ENCODE measurements at regions not wholly inside any gene's neighbourhood (a gene's known extent, or its start where the extent isn't known, plus 50 kb on each side); places are given as distances from the start of the nearest gene placed in this dataset.
"Not testable (repeated sequence)": the region's sequence is repeated elsewhere in the genome, so short reads cannot be mapped to it uniquely, and the experiment has no call there.

DNA sequence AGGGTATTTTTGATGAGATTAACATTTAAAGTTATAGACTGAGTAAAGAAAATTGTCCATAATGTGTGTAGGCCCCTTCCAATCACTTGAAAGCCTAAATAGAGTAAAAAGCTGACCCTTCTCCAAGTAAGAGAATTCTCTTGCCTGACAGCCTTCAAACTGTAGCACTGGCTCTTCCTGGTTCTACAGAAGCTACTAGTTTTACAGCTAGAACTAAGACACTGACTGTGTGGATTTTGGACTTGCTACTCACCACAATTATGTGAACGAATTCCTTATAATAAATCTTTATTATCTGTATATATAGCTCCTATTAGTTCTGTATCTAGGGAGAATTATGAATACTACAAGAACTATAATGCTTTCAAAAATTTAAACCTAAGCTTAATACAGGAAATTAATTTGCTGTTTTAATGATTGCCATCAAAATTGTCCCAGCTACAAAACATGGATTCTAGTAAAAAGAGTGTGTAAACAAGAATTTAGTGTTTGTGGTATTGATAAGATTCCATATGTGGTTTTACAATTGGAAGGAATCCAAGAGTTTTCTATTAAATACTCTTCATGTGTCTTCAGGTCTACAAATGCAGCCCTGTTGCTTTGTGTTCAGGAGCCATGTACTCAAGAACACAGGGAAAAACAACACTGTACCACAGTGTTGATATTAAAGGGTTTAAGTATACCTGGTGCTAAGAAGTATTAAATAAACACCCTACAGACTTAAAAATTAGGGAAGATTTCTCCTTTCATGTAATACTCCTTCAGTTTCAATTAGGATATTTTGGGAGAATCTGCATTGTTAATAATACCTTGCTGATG lies 366.5 kb downstream of the CXXC4 start:
- no peak for DNase-seq

DNA sequence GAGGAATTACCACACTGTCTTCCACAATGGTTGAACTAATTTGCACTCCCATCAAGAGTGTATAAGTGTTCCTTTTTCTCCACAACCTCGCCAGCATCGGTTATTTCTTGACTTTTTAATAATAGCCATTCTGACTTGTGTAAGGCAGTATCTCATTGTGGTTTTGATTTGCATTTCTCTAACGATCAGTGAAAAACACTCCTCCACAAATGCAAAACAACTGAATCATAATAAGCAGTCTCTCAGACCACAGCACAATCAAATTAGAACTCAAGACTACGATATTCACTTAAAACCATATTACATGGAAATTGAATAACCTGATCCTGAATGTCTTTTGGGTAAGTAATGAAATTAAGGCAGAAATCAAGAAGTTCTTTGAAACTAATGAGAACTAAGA lies 371.7 kb downstream of the CXXC4 start:
- DNase-seq, result no peak

DNA sequence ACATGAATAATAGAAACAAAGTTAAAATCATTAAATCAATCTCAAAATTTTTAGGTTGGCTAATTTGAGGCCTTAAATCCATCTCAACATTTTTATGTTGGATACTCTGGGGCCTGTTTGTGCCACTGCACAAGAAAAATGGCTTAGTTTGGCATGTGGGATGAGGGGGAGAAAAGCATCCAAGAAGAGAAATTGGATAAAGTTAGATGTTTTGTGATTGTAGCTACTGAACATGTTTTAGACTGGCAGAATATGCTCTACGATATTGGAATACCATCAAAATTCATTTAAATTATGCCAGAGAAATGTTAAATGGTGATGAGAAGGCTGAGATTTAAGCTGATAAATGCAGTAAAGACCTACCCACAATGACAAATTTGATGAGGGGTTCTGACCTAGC lies 376.9 kb downstream of the CXXC4 start:
- no peak for DNase-seq

DNA sequence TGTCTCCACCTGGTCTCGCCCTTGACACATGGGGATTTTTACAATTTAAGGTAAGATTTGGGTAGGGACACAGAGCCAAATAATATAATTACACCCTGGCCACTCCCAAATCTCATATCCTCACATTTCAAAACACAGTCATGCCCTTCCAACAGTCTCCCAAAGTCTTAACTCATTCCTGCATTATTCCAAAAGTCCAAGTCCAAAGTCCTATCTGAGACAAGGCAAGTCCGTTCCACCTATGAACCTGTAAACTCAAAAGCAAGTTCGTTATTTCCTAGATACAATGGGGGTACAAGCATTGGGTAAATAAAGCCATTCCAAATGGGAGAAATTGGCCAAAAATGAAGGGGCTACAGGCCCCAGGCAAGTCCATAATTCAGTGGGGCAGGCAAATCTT lies 380.8 kb downstream of the CXXC4 start:
- DNase-seq, result no peak

DNA sequence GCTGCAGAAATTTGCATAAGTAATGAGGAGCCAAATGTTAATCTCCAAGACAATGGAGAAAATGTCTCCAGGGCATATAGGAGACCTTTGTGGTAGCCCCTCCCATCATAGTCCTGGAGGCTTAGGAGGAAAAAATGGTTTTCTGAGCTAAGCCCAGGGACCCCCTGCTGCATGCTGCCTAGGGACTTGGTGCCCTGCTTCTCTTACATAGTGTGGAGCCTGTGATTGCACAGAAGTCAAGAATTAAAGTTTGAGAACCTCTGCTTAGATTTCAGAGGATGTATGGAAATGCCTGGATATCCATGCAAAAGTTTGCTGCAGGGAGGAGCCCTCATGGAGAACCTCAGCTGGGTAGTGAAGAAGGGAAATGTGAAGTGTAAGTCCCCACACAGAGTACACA lies 379.4 kb upstream of the TACR3 start:
- DNase-seq, result no peak

DNA sequence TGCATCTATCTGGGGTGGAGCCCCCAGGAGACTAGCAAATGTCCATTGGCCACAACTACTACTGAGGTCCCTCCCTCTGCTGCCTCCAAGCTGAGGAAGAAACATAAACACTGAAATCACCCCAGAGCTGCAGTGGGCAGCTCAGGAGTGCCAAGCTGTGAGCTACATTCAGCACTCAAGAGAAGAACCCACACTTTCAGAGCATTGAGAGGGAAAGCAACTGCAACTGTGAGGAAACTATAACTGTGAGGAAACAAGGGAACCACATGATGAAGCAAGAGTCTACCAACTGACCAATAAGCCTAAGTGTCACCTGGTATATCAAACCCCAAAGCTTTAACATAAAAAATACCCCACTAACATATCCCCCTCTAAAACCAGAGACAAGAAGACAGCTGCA lies 373.5 kb upstream of the TACR3 start:
- no peak for DNase-seq

DNA sequence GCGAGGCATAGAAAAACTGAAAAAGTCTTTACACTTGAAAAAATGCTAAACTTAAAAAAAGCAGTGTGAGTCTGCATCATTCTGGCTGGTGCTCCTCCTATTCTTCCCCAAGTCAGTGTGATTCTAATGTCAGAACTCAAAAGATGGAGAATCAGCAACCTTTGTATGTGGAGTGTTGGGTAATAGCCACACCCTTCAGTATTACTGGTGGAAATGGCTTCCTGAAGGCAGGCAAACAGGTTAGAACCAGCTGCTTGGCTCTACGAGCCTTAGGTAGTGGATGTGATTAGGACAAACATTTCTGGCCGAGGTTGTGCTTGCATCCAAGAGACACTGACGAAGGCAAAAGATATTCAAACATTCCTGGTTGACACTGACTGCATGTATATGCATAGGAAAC lies 353.4 kb upstream of the TACR3 start:
- no peak for DNase-seq

DNA sequence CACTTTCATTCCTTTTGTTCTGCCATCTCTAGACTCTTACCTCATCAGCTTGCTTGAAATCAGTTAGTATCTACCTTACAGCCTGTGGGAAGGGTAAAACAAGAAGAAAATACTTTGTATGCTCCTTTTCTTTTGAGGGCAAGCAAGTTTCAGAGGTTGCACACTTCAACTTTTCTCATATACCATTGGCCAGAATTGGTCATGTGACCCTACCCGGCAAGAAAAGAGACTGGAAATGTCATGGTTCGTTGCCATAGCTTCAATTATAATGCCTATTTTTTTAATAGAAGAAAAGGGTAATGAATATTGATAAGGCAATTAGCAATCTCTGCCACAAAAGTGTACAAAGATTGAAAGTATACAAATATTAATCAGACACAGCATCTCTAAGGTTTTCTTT lies 346.7 kb upstream of the TACR3 start:
- no peak for DNase-seq

DNA sequence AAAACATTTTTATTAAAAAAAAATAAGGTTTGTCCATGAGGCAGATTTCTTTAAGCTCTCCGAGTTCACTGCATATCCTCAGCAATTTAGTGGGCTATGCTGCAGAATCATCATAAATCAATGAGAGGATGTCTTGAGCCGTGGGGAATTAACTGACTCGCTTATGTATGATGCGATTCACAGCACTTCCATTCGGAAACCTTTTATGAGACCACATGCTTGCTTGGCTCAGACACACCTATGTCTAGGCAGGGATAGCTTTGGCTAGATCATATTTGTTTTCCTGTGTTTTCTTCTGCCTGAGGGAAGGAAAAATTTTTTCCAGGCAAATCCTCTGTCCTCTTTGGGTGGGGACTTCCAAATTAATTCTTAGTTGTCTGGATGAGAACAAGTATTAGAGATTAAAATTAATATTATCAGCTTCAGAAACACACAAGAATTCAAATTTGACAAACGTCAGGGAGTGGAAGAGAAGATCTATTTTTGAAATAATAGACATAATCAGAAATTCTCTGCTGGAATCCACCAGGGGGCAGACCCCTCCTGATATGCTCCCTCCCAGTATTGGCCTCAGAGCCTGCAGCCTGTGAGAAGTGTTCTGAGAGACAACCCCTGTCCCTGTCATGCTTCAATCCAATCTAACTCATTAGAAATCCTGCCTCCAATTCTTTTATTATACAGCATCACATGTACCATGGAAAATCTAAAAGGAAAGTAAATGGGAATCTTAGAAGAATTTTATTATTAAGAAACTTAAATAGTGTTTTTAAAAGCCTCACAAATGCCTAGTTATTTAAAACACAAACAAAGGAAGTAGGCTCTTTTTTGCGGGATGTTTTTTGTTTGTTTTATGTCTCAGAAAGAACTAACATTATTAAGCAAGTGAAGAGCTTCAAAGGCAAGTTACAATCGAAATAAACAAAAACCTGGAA lies 345.1 kb upstream of the TACR3 start:
- DNase-seq, result peak; percentile 2

DNA sequence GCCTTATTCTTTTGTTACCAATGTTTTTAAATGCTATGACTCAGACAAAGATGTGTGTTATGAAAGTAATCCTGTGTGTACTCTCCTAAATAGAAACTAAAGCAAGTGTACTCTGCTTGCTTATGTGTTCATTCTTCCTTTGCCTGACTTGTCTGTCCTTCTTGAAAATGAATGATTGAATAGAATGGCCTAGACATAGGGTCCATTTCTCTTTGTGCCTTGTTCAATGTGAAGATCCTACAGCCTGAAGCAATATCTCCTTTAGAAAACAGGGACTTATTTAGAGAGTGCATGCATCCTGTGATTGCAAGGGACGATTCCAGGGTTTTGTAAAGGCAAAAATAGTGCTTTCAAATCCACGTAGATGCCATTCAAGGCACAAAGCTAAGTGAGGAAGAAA lies 343.6 kb upstream of the TACR3 start:
- no peak for DNase-seq

DNA sequence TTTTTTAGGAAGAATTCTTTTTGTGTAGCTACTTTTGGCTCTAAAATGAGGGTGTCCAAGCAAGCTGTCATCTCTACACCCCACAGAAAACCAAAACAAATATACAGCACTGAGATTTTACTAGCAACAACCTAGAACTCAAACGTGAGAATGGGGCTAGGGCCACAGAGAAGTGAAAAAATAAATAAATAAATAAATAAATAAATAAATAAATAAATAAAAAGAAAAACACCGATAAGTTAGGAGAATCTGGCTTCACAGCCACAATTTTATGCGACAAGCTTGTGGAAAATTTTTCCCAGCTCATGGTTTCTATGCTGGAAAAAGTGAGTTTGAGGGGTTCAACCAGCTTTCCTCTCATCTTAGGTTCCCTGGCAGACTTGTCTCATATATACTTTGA lies 324.6 kb upstream of the TACR3 start:
- DNase-seq, result no peak

DNA sequence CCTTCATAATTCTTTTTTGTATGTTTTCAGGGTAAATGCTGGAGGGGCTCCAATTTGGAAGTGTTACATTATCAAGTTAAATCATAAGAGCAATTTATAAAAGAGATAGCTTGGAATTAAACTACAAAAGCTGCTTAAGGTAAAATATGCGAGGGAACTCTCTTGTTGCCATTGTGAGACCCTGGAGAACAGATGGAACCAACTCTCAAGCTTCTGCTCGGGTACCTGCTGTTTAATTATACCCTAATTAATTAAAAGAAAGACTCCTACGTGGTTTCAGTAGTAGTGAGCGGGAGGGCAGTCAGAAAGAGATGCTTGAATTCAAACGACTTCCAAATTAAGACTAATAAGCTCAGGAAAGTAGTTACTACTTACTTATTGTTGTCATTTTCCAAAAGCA lies 313.1 kb upstream of the TACR3 start:
- no peak for DNase-seq

DNA sequence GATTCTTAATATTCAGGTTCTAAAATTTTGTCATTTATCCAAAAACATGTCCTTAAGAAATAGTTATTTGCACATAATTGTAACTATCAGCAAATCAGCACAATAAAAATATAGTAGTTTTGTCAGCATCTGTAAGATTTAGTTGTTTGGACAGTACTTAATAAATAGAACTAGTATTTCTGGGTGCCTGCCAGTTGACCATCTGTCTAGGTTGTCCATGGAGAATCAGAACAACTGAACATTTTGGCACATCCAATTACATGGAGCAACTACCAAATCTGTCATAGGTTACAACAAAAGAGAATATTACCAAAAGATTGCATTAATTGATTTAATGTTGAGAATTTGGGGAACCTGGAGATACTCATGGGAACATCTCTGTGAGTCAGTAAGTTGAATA lies 305.5 kb upstream of the TACR3 start:
- no peak for DNase-seq

DNA sequence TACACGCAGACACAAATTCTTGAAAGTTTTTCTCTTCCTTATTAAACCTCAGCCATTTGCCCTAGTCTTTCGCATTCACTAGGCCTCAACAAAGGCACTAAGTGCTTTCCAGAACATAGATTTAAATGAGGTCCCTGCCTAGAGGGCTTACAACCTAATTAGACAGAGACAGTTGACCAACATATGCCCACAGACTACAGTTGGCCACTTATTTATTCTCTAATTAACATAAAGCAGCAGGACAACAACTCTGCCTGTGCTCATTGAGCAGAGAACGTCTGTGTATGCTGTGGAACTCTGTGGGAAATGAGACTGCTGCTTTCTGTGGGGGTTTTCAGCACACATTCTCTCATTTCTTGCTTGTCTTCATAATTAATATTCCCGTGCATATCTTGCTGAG lies 303.0 kb upstream of the TACR3 start:
- no peak for DNase-seq

DNA sequence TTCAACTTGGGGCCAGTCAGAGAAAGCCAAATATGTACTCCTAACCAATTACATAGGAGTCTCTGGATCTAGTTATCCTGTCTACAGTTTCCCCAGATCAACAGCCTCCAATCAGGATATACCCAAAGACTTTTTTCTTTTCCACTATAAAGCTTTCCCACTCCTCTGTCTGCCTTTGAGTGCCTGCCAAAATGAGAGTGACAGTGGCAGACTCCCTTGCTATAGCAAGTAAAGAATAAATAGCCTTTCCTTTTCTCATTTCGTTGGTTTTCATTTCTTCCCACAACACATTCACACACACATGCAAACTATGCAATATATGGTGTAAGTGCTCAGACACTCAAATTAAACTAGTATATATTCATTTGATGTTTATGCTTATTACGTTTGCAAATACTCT lies 302.4 kb upstream of the TACR3 start:
- no peak for DNase-seq

DNA sequence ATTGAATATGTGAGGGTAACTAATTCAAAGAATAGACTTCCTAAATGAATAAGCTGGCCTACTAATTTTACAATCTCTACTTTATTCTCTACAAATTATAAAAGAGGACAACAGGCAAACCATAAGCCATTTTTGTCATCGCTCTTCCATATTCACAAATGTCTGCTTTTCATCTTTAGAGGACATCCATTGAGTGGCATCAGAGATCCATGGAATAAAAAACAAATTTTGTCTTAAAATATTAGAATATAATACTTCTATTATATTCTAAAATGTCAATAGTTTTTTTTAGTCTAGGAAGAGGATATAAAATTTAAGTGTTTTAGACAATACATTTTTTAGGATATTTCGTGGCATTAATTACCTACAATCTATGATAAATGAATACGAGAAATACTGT lies 300.9 kb upstream of the TACR3 start:
- no peak for DNase-seq

DNA sequence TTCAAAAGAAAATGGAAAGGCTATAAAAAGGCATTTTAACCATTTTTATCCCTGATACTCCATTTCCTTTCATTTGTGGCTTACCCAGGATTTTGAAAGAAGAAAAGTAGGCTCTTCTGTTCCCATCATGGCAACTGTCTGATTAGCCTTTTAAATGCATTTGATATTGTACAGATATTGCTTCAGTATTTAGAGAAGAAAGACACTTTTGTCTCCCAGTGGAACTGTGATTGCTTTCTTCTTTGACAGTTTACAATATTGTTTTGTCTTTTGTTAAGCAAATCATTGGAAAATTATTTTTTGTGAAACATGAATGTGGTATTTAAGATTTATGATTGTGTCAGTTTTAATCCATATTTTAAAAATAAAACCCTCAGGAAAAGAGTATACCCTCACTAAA lies 297.4 kb upstream of the TACR3 start:
- no peak for DNase-seq

DNA sequence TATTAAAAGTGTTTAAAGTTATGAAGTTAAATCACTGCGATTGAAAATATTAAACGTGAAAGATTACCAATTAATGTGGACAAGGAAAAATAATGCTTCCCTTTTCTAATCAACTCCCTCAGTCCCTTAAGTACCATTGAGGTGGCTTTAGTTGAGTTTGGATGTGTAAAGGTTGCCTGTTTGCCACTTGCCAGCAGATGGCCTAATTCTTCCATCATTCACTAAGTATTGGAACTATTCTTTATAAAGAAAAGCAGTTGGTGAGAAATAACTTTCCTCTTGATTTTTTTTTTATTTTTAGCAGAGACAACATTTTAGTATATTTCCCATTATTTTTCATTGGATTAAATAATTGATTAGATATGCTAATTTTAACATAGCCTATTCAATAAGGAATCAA lies 295.9 kb upstream of the TACR3 start:
- DNase-seq, result no peak

DNA sequence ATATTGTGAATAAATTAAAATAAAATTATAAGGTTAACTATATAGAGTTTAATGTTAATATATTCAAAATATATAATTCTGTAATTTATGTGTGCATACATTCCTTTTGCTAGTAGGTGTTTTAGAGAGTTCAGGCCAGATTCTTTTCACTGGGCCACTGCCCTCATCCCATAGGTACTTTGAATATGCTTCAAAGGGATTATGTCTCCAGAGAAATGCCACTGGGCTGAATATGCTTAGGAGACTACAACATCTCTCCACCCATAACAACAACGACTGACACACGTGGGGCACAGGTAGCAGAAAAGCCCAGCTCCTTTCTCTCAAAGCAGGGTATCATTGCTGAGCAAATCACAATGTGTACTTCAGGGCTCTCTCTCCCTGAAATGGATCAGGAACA lies 290.9 kb upstream of the TACR3 start:
- DNase-seq, result no peak

DNA sequence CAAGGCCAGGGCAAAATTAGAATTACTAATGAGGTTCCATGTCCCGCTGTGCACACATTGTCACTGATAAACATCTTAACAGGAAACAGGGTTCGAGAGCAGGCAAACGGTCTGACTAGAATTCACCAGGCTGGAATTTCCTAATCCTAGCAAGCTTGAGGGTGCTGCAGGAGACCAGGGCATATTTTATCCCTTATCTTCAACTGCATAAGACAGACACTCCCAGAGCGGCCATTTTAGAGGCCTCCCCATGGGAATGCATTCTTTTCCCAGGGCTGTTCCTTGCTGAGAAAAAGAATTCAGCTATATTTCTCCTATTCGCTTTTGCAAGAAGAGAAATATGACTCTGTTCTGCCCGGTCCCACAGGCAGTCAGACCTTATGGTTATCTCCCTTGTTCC lies 282.5 kb upstream of the TACR3 start:
- not testable (repeated sequence) for DNase-seq

DNA sequence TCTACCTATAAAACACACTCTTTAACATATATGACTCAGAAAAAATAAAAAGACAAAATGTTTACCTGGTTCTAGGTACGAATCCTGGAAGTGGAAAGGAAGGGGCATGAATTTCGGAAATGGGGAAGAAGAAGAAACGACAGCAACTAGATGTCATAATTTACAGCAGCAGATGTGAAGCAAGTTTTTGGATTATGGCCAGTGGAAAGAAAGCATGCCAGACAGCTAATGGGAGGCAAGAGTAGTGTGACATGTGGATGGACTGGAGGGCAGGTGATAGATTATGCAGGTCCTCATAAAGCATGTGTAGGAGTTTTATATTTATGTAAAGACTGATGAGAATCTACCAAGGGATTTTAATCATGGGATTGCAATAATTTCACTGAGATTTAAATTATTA lies 279.0 kb upstream of the TACR3 start:
- no peak for DNase-seq

DNA sequence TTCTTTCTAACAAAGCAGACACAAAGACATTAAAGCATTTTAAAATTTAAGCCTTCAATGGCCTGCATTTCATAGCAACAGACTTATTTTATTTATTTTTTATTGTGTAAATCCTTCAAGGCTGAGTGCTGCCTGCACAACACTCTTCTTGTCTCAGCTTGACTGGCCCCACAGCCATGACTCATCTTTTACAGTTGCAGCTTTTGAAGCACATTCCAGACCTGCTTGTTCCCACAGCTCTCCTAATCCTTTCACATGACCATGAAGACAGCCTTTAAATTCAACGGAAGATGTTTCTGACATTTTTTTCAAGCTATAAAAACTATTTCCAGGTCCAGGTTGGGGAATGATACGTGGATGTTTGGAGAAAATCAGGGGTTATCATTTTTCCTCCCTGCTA lies 276.9 kb upstream of the TACR3 start:
- no peak for DNase-seq

DNA sequence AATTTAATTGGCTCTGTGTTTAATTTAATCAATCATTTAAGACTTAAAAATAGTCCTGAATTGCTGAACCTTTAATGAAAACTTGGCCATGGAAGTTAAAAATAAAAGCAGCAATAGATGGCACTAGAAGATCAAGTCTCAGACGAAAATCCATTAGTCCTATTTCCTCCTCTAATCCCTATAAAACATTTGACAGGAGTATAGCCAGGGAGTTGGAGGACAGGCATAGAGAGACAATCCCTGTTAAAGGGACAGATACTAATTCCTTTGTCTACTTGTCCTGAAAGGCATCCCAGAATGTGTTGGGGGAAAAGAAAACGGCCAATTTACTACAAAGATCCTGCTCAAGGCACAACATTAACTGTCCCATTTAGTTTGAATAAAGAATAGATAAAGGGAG lies 276.3 kb upstream of the TACR3 start:
- DNase-seq, result no peak

DNA sequence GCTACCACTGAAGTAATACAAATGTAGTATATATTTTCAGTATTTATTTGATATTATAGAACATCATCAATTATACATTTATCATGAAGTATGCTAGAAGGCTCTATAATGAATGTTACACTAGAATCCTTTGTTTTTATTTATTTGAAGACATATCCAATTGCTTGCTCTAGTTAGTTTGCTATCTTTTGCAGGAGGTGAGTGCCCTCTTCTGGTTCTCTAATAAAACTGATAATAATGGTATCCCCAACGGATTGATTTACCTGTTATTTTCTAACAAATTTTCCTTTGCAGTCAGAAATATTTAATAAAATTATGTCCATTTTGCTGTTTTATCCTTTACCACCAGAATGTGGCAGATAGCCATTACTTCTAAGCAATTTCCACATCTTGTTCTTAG lies 274.3 kb upstream of the TACR3 start:
- no peak for DNase-seq
